Right cardiac atrium (tissue), 5 donors: ENCODE measurements at regions not wholly inside any gene's neighbourhood (a gene's known extent, or its start where the extent isn't known, plus 50 kb on each side); places are given as distances from the start of the nearest gene placed in this dataset.

Experiments used
- ATAC-seq, 2 donors: fragments of 200-7000 bp; cut with Tn5 transposase; one replicate each; pipeline versions ENCODE4 v1.8.0 to v1.9.1; 2020; ENCODE audit warnings: moderate library complexity in 2 of 2, mild to moderate bottlenecking in 1 of 2
- DNase-seq, 3 donors: peaks; one replicate each; pipeline ENCODE4 v3.0.0-alpha.2; 2020
- H3K27ac ChIP-seq: one replicate; pipeline ENCODE4 v1.5.1; 2013; ENCODE audit warnings: mild to moderate bottlenecking, low read length, control low read depth, moderate library complexity
- H3K27me3 ChIP-seq: one replicate; pipeline ENCODE4 v1.6.1; 2013; ENCODE audit not compliant: control insufficient read depth, insufficient read depth
- H3K4me1 ChIP-seq: one replicate; pipeline ENCODE4 v1.6.1; 2013; ENCODE audit warnings: low read length; ENCODE audit not compliant: control insufficient read depth, insufficient read depth
- H3K4me3 ChIP-seq: one replicate; pipeline ENCODE4 v1.5.1; 2013; ENCODE audit warnings: low read length, control low read depth
- H3K9me3 ChIP-seq: one replicate; pipeline ENCODE4 v1.6.1; 2013; ENCODE audit warnings: low read length; ENCODE audit not compliant: control insufficient read depth
- WGBS: extraction: QIAGEN DNeasy Blood & Tissue Kit; methylation state at CpG from one replicate; pipeline ENCODE4 v1.1.7; 2013; 5-methylcytosine and 5-hydroxymethylcytosine counted together
- intact Hi-C, 4 donors: fragments of 100-400 bp; cut with DNase I; formaldehyde crosslinking; loops; one replicate each; pipeline versions ENCODE4 v1.11.0 to v1.14.0; 2022 to 2023
- donor health status: healthy with polysubstance abuse.
- donor health status: DM: no; HTN: yes; CAD: no.
- donor health status: DM: no; HTN: no; CAD: no.
- donor health status: DM: no; HTN: yes; CAD: no; lungs with severe emphysema.
- donor health status: DM: yes; HTN: yes; CAD: no.

DNA sequence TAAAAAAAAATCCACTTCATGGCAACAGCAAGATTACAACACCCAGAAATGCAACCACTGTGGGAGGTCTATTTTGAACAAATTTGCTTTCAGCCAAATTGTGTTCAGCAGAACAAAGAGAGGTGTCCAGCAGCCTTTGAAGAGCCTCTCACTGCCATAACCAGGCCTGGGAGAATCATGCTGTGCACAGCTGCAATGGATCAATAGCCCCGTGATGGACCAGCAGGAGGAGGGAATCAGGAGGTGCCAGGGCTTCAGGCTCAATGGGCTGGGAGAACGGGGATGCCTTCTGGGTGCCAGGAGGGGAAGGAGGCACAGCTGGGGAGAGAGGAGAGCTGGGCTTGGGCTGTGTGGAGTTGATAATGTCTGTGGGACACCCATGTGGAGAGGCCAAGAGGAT is 366.2 kb upstream of the EEF2KMT start:
- H3K27me3 ChIP-seq = no peaks in the 10 kb centered on the region
- 23% methylated on average over 2 of the region's 2 CpGs for WGBS
- DNase-seq = no peak
- intact Hi-C loops = no loop called here
- no peak for ATAC-seq
- no peak overlapping the region for H3K27ac ChIP-seq
- H3K4me1 ChIP-seq = no peaks in the 10 kb centered on the region
- no peaks in the 10 kb centered on the region for H3K9me3 ChIP-seq
- H3K4me3 ChIP-seq = no peak overlapping the region

DNA sequence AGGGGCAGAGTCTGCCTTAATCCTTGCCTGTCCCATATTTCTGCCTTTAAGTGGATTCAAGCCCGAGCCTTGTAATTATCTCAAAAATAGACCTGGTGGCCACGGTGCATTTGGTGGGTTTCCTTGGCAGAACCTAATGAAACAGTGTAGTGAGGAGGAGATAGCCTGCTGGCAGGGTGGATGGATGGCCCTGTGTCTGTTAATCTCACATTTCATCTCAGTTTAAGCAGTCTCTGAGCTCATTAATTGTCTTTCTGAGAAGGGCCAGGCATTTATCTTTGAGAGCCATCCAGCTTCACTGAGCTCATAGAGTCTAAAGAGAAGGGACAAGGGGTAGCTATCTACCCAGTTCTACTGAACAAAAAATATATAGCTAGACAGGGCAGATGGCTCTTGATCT is 364.0 kb upstream of the EEF2KMT start:
- Histone ChIP-seq H3K4me3 (no peak overlapping the region), H3K4me1 (no peaks in the 10 kb centered on the region), H3K27me3 (no peaks in the 10 kb centered on the region), H3K27ac (no peak overlapping the region), H3K9me3 (no peaks in the 10 kb centered on the region)
- ATAC-seq (no peak), DNase-seq (no peak)
- WGBS = 31% methylated on average over 2 of the region's 2 CpGs
- intact Hi-C loops = no loop called here

DNA sequence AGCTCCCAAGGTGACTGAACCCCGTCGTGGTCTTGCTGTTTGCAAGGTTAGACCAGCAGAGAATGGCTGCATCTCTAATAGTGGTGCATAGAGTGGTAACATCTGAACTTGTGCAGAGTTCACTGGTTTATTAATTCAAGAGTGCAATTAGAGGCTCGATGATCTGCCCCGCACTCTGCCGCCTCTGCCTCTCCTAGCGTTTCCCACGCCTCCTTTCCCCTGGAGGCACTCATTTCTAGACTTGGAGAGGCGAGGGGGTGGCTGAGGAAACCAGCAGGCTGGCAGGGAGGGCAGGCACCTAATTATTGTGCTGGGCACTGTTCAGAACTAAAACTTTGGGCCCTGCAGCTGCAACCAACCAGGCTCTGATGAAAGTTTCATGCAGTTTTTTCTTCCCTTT is 363.5 kb upstream of the EEF2KMT start:
- H3K4me1 ChIP-seq = no peaks in the 10 kb centered on the region
- intact Hi-C loops = no loop called here
- H3K9me3 ChIP-seq = no peaks in the 10 kb centered on the region
- DNase-seq = no peak
- ATAC-seq = no peak
- whole genome bisulfite sequencing = 56% methylated on average over 8 of the region's 8 CpGs
- no peak overlapping the region for H3K4me3 ChIP-seq
- H3K27ac ChIP-seq = no peak overlapping the region
- no peaks in the 10 kb centered on the region for H3K27me3 ChIP-seq

DNA sequence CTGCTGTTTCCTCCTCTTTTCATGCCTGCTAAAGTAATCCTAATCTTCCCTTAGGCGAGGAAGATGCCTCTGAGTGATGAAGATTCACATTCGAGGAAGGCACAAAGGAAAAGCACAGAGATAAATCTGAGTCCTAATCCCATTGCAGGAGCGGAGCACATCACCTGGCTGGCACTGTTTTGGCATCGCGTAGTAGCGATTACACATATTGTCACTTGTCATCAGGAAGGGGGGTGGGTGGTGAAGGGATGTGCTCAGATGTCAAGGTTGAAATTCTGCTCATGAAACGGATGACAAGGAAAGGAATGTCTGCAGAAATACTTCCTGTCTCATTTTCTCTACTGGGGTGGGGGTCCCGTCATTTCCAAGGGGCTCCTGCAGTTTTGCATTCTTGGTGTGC is 363.1 kb upstream of the EEF2KMT start:
- intact Hi-C loops = no loop called here
- Histone ChIP-seq H3K4me1 (no peaks in the 10 kb centered on the region), H3K27me3 (no peaks in the 10 kb centered on the region), H3K9me3 (no peaks in the 10 kb centered on the region), H3K27ac (no peak overlapping the region), H3K4me3 (no peak overlapping the region)
- ATAC-seq (no peak), DNase-seq (no peak)
- 46% methylated on average over 8 of the region's 8 CpGs for WGBS

DNA sequence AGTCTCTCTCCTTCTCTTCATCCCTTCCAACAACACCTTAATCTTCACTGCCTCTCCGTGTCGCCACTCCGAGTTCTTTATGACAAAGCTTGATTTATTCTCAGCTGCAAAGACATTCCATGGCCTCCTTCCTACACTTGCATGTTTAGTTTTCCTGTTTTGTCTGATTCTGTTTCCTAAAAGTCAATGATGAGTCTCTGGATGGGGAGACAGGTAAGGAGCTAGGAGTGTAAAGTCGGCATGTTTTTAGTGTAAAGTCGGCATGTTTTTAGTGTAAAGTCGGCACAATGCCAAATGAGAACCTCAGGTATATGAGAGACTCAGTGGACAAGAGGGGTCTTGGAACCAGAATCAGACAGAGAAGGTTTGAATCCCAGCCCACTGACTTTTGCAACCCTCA is 362.3 kb upstream of the EEF2KMT start:
- H3K27me3 ChIP-seq = no peaks in the 10 kb centered on the region
- 88% methylated on average over 6 of the region's 6 CpGs for WGBS
- intact Hi-C loops = no loop called here
- no peaks in the 10 kb centered on the region for H3K9me3 ChIP-seq
- no peak overlapping the region for H3K4me3 ChIP-seq
- ATAC-seq (no peak), DNase-seq (no peak)
- H3K27ac ChIP-seq = no peak overlapping the region
- no peaks in the 10 kb centered on the region for H3K4me1 ChIP-seq

DNA sequence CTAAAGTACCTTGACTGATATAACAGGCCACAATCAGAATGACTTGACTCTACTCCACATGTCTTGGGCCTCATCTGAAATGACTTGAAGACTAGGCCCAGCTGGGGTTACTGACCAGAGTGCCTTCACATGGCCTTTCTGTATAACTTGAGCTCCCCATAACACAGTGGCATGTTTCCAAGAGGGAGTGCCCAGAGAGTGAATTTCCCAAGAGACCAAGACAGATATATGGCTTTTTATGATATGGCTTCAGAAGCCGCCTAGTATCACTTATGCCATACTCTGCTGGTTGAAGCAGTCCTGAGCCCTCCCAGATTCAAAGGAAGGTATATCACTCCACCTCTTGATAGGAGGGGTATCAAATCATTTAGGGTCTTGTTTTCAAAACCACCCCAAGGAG is 357.5 kb upstream of the EEF2KMT start:
- intact Hi-C loops = no loop called here
- Histone ChIP-seq H3K27me3 (no peaks in the 10 kb centered on the region), H3K9me3 (no peaks in the 10 kb centered on the region), H3K27ac (no peak overlapping the region), H3K4me3 (no peak overlapping the region), H3K4me1 (no peaks in the 10 kb centered on the region)
- ATAC-seq (no peak), DNase-seq (no peak)
- 94% methylated on average over 1 of the region's 1 CpG for WGBS

DNA sequence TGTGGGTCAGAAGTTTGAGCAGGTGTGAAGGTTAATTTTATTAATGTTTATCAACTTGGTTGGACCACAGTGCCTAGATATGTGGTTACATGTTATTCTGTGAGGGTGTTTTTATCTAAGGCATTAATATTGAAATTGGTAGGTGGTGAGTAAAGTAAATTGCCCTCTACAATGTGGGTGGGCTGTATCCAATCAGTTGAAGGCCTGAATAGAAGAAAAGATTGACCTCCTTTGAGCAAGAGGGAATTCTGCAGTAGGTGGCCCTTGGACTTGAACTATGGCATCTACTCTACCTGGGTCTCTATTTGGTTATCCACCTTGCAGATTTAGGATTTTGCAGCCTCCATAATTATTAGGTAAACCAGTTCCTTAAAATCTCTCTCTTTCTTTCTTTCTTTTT is 356.8 kb upstream of the EEF2KMT start:
- no peak for DNase-seq
- no peak overlapping the region for H3K4me3 ChIP-seq
- no peaks in the 10 kb centered on the region for H3K27me3 ChIP-seq
- no peak overlapping the region for H3K27ac ChIP-seq
- intact Hi-C loops = no loop called here
- H3K4me1 ChIP-seq = no peaks in the 10 kb centered on the region
- ATAC-seq = no peak
- H3K9me3 ChIP-seq = no peaks in the 10 kb centered on the region

DNA sequence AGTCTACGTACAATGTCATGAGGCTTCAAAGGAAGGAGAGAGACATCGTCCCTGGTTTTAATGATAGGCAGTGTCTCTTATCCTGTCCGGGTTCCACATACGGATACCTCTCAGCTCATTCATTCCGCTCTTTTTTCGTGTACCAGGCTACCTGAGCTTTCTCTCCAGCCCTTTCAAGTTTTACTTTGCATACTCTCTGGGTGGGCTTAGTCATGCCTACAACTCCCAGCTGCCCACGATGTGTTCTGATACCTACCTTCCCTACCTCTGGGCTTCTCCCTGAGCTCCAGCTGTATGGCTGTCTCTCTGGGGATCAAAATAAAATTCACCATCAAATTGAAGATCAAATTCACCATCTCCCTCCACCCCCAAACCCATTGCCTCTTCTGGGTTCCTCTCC is 354.0 kb upstream of the EEF2KMT start:
- Histone ChIP-seq H3K27me3 (no peaks in the 10 kb centered on the region), H3K27ac (no peak overlapping the region), H3K9me3 (no peaks in the 10 kb centered on the region), H3K4me1 (no peaks in the 10 kb centered on the region), H3K4me3 (no peak overlapping the region)
- DNase-seq (no peak), ATAC-seq (no peak)
- 41% methylated on average over 7 of the region's 7 CpGs for WGBS
- intact Hi-C loops = no loop called here

DNA sequence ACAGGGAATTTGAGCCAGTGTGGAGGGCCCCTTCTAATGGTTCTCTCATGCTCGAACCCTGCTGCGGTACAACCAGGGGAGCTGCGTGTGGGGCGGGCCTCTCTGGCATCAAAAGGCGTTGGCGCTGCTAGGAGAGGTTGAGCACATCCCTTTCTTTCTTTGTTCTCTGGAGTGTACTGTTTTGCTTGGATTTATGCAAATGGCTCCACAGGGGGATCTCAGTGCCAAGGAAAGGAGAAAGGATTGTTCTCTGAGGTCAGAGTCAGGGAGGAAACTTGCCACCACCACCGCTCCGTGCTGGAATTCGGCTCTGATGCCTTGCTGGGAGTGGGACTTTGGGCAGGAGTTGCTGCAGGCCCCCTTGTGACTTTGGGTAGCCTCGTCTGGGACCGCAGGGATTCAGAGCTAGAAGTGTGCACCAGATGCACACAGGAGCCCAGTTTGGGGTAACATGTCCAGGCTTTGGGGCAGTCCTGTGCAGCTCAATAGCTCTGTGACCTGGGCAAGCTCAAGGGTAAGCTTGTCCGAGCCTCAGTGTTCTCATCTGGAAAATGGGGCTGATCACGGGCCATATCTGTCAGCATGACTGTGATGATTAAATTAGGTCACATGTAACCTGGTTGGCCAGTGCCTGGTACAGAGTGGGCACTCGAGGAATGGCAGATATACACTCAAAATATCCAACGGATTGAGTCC is 353.0 kb upstream of the EEF2KMT start:
- DNase-seq (no peak), ATAC-seq (no peak)
- Histone ChIP-seq H3K4me3 (no peak overlapping the region), H3K27ac (no peak overlapping the region), H3K27me3 (no peaks in the 10 kb centered on the region), H3K4me1 (no peaks in the 10 kb centered on the region), H3K9me3 (no peaks in the 10 kb centered on the region)
- WGBS = 27% methylated on average over 15 of the region's 15 CpGs
- intact Hi-C loops = no loop called here

DNA sequence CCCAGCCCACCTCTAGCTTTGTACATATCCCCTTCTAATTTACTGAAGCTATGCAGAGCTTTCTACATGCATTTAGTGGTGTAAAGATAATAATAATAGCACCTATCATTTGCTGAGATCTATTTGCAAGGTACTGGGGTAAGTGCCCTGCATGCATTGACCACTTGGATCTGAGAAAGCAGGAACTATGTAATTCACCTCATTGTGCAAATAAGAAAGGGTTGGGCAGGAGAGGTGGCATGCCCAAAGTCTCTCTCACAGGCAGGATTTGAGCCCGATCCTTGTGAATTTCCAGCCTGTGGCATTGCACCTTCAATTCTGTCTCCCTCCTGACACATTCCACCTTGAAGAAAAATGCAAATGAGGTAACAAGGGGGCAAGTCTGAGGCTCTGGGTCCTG is 352.3 kb upstream of the EEF2KMT start:
- DNase-seq = no peak
- intact Hi-C loops = no loop called here
- Histone ChIP-seq H3K4me3 (no peak overlapping the region), H3K9me3 (no peaks in the 10 kb centered on the region), H3K27ac (no peak overlapping the region), H3K27me3 (no peaks in the 10 kb centered on the region), H3K4me1 (no peaks in the 10 kb centered on the region)
- WGBS = 43% methylated on average over 1 of the region's 1 CpG
- no peak for ATAC-seq

DNA sequence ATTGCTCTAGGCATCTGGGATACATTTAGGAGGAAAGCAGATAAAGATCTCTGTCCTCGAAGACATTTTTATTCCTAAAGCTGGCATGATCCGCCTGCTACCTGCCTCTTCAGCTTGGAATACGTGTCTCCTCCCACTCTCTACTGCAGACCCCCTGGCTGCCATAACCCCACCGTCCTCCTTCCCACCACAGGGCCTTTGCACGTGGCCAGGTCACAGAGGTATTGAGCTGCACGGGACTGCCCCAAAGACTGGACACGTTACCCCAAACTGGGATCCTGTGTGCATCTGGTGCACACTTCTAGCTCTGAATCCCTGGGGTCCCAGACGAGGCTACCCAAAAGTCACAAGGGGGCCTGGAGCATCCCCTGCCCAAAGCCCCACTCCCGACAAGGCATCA is 351.2 kb upstream of the EEF2KMT start:
- WGBS = 79% methylated on average over 9 of the region's 9 CpGs
- DNase-seq = no peak
- H3K9me3 ChIP-seq = no peaks in the 10 kb centered on the region
- no peak for ATAC-seq
- no peak overlapping the region for H3K27ac ChIP-seq
- intact Hi-C loops = no loop called here
- H3K4me1 ChIP-seq = no peaks in the 10 kb centered on the region
- no peak overlapping the region for H3K4me3 ChIP-seq
- H3K27me3 ChIP-seq = no peaks in the 10 kb centered on the region

DNA sequence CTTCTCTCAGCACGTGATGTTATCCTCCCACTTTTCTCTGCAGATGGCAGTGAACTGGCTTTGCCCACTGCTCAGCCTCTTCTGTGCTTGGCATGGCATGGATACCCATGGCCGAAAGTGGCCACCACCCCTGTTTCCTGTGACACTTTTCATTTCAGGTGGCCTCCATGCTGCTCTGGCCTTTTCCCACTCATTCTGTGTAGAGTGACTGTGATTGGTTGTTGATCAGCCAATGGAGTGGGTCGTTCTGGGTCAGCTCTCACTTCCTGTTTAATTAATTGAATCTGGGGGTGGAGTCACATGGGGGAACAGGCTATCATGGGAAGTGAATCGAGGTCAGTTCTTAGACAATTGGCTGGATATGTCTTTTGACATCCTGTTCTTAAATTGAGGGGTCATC is 350.1 kb upstream of the EEF2KMT start:
- no peaks in the 10 kb centered on the region for H3K9me3 ChIP-seq

More for the DNA sequence above, 350.1 kb upstream of the EEF2KMT start:
- ATAC-seq (no peak), DNase-seq (no peak)
- H3K27ac ChIP-seq = no peak overlapping the region
- H3K4me3 ChIP-seq = no peak overlapping the region
- no peaks in the 10 kb centered on the region for H3K27me3 ChIP-seq
- 70% methylated on average over 4 of the region's 4 CpGs for WGBS
- no peaks in the 10 kb centered on the region for H3K4me1 ChIP-seq
- intact Hi-C loops = no loop called here
